DMS153 (cell line): ENCODE measurements at regions not wholly inside any gene's neighbourhood (a gene's known extent, or its start where the extent isn't known, plus 50 kb on each side); places are given as distances from the start of the nearest gene placed in this dataset.

Experiments
- DNase-seq: peaks from one replicate; lab custom pipeline; 2025; lab: John Stamatoyannopoulos, UW

DNA sequence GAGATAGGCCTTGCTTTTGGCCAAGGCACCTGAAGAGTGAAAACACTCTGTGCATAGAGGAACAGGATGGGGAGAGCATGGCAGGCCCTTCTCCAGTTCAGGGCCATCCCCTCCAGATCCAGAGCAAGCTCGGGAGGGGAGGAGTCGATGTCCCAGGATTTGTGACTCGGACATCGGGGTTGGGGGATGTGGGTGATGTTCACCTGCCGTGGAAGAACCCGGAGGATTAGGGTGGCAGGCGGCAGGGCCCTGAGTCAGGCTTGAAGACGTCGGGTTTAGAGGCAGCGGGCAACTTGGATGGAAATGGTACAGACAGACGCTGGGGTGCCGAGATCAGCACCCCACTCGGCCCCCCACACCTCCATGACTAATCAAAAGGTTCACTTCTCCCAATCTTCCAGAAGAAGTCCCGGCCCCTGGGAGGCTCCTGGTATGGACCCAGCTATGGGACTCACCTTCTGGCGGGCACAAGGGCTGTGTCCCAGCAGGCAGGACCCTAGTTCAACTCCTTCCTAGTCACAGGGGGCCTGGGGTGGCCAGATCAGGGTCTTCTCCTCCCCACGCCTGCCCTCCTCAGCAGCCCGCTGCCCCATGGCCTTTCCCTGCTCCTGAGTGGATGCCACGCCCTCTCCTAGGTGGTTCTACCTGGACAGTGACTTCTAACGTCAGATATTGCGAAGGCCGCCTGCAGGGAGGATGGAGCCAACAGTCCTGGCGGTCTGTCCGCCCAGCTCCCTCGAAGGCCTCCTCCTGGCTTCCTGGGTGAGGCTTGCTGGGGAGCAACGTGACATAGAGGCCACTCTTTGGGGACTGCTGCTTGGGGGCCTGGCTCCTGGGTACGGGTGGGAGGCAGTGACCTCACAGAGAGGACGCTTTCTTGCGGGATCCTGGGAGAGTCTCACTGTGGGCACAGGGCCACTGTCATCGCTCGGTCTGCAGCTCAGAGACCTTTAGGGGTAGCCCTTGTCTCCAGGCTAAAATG, 792.5 kb downstream of the BRD1 start:
- no peak for DNase-seq

DNA sequence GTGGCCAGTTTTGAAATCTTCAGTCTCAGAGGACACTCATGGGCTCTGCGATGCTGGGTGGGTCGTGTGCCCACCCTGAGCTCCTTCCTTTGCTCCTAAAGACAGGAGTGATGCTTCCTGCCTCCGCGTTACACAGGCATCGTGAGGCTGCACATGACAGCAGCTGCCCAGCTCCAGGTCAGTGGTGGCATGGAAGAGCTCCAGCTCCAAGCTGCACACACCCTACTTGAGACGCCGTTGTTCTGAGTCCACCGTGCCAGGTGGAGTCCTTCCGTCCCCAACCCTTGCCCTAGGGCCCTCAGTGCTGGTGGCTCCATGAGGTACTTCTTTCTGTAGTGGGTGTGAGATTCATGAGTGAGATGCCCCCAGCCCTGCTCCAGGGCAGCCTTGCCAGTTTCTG, 794.1 kb downstream of the BRD1 start:
- DNase-seq = no peak

DNA sequence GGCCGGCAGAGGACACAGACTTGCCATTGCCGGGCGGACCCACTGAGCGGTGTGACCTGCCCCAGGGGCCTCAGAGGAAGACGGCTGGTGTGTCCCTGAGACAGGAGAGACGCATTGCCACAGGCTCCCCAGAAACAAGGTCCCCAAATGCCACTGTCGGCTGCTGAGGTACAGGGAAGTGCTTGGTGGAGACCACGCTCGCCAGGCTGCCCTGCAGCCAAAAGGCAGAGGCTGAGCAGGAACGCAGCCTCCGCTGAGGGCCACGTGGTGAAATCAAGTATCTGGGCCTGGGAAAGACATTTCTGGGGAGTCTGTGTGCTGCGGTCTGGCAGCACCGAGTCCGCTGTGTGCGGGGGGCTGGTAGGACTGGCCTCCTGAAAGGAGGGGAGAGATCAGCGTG, 794.9 kb downstream of the BRD1 start:
- DNase-seq = no peak

DNA sequence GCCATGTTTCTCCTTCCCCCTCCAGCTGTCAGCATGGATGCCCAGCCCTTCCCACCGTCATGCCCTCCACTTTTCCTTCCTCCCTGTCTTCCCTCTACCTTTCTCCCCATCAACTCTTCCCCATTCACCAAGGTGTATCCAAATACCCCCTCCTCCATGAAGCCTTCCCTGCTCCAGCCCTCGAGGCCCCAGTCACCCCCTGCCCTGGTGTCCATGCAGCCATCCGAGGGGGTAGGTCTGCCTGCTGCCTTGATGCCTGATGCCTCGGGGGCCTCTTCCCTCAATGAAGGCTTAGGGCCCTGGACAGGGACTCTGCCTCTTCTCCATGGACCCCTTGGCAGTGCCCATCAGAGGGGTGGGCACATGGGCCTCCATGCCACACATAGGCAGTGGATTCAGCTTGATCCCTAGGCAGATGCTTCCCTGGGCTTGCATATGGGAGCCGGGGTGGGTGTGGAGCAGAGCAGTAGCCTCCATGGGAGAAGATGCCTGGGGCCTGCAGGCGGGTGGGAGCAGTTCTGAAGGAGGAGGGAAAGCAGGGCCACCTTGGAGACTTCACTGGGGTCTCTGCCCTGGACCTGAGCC, 795.8 kb downstream of the BRD1 start:
- DNase-seq = no peak

DNA sequence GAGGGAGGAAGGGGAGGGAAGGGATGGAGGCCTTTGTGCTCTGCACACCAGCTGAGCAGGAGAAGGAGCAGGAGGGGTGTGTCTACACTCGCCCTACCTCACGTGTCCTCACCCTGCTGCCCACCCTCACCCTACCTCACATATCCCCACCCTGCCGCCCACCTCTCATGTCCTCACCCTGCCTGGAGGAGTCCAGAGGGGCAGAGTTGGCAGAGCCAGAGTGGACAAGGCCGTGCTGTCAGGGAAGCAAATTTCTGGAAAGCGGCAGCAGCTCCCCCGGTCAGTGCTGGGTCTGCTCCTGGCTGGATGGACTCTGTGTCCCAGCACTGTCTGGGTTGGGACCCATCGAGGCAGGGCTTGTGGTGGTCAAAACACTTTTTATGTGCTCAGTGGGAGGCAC, 799.6 kb downstream of the BRD1 start:
- no peak for DNase-seq

DNA sequence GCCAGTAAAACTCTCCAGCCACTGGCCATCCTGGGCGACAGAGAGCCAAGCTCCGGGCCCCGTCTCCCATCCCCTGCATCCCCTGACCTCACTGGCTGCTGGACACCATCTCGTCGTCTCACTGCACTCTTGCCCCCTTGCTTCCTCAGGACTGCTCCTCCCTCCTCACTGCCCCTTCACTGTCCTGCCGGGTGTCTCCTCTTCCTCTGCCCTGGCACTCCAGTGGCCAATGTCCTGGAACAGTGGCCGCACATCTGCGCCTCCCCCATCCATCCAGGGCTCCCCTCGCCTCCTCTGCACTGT, 800.4 kb downstream of the BRD1 start:
- DNase-seq = no peak

DNA sequence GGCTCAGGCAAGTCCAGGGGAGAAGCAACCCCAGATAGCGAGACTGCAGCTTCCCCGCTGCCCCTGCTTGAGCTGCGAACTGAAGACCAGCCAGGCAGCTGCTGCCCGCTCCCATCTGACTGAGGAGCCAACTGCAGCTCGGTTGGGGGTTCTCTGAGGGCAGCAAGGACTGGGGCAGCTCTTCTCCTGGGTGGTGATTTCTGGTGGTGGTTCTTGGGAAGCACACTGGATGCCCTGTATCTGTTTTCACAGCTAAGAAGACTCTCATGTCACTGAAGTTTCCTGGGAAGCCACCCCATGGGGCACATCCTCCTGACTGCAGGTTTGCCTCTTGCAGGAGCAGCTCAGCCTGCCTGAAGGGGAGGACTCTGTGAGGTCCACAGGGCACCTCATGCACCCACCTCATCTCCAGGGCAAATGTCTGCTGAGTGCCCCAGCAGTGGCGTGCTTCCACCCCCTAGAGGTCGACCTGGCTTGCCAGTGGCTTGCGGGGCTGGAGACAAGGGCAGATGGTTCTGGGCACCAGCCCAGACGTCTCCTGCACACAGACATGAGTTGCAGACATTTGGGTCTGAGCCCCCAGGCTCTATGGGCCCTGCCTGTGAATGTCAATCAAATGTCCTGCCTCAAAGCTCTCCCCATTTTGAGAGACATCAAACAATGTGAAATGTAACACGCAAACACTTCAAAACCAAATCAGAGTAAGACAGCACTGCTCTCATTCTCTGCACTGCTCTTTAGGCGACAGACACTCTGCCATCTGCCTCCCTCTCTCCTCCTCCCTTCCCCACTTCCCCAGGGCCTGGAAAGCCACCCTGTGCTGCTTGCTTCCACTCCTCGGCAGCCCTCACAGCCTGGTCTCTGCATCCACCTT, 800.9 kb downstream of the BRD1 start:
- peak; percentile 46 for DNase-seq

DNA sequence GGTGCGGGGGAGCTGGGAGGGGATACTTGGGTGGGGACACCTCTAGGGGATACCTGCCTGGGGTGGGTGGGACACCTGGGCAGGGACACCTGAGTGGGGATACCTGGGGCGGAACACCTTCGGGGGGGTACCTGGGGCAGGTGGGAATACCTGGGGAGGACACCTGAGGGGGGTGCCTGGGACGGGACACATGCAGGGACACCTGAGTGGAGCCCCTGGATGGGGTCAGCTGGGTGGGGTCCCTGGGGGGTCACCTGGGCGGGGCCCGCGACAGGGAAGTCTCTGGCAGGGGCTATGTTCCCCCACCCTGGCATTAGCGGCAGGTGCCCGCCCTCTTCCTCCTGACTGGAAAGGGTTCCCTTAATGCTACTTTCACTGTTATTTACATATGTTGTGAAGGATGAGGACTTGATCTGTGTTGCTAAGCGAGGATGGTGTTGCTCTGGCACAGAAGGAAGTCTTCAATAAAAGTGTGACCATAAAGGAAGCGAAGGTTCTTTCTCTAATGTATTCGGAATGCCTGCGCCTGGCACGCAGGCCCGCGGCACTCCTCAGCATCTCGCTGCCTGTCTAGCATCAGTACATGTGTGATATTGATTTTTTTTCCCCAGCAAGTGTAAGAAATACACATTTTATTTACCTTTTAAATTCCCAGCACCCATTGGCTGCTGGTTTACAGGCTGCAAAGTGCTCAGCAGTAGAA, 801.7 kb downstream of the BRD1 start:
- DNase-seq = peak; percentile 82

DNA sequence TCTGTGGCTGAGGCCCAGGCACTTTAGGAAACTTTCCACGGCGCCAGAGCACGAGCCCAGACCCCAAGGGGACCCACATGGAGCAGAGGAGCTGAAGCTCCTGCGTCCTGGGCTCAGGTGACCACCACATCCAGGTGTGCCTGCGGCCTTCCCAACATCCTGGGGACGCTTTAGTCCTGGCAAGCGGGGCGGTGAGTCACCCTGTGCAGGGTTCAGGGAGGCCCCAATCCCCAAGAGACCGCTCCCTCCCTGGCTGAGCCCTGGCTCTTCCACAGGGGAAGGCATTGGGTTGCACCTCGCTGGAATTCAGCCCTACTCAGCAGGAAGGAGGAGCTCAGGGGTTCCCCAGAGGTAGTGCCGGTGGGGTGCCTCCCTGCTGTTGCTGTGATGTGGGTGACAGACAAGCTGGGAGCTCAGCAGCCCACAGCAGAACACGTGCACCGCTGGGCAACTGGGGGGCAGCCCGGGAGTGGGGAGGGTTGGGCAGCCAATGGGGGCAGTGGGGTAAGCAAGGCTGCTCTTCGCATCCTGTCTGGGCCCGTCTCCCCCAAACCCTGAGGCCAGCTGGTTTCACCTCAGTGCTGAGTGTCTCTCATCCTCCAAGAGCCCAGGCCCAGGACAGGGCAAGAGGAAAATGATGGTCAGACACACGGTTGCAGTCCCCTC, 802.8 kb downstream of the BRD1 start:
- DNase-seq = no peak

DNA sequence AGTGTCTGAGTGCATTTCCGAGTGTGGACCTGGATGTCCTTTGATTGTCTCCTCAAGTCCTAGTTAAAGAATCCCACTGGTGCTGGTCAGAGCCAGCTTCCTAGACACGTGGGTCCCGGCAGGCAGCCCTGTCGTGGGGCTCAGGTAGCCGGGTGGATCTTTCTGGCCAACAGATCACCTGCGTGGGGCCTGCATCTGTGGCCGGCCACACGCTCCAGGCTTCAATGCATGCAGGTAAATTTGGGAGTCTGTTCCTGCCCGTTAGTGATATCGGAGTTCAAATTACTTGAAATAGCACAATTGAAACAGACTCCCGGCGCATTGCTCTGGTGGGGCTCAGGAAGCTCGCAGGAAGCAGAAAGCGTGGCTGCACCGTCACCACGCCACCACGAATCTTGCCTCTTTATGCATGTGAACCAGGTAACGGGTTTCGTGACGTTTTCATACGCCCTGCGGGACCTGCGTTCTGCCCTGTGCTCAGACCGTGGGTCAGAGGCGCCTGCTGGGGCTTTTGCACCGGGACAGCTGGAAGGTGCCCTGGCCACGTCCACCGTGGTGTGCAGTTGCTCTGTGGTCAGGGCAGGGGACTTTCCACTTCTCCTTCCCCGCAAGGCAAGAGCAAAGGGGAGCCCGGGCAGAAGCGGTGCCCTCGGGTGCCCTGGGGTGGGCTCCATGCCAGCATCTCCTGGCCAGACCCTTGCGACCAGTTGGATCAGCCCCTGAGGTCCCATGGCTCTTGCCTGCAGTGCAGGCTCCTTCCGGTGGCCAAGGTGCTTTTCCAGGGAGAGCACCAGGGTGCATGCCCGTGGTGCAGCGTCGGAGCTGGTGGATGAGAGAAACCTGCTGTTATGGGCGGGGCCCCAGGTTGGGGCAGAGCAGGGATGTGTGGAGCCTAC, 803.5 kb downstream of the BRD1 start:
- no peak for DNase-seq

DNA sequence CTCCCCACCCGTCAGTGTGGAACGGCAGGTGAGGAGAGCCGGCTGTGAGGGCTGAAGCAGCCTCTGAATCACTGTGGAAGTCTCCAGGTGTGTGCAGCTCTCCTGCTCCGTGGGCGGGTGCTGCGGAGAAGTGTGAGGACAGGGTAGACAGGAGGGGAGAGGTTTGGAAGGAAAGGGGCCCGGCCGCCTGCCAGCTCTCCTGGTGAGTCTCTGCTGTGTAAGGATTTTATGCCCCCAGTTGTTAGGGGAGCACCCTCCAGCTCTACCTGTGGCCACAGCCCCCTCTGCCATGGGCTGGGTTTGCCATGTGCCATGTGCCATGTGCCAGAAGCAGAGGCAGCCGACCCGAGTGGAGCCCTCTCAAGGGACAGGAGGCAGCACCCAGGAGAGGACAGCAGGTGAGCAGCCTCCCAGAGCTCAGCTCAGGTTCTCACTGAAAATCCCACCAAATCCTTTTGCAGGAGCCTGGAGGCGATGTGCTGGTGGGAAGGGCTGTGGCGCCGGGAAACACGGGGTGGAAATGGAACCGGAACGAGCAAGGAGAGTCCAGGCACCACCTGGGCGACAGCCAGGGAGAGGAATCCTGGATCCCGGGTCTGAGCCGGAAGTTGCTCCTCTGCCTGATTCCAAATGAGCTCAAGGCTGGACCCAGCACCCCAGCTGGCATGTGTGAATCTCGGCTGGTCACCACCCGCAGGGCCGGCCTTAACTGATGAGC, 804.4 kb downstream of the BRD1 start:
- DNase-seq = no peak

DNA sequence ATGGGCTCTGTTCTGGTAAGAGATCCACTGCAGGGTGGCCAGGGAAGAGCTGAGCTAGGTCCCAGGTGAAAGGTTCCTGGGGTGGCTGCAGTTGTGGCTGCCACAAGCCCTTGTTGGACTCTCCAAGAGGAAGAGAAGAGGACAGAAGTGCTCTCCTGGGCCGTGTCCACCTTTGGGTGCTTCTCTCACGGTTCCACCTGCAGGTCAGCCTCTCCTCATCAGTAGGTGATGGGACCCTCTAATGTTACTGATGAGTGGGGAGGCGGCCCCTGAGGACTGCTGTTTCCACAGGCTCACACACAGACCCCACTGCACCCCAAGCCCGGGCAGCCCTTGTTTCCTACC, 804.9 kb downstream of the BRD1 start:
- no peak for DNase-seq

DNA sequence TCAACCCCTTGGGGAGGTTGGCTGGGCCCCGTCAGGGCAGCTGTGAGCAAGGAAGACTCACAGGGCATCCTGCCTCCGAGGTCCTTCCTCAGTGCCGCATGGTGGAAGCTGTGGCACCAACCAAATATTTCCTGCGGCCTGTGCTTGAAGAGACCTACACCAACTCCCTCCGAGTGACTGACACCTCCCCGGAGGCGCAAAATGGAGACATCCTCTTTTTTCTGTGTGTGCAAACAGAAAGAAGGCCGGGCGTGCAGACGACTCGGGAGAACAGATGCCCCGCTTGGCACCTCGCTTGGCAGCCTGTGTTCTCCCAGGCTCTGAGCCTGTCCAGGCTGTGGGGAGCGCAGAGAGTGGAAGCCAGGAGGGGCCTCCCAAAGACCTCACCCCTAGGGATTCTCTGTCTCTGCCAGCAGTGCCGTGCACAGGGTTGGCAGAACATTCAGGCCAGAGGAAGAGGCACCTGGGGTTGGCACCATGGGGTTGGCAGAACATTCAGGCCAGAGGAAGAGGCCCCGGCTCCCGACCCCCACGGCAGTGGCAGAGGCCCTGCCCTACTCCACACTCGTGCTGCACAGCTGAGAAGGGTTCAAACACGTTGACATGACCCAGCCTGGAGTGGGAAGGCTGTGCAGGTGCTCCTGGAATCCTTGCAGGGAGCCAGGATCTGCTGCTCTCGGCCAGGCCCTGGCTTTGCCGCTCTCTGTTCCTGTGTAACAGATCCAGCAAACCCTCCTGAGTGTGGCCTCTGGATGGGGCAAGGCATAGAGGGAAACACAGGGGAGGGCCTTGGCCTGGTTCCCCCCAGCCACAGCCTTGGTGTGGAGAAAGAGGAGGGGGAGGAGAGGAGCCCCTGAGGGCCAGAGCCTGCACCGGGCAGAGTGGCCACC, 805.5 kb downstream of the BRD1 start:
- no peak for DNase-seq

DNA sequence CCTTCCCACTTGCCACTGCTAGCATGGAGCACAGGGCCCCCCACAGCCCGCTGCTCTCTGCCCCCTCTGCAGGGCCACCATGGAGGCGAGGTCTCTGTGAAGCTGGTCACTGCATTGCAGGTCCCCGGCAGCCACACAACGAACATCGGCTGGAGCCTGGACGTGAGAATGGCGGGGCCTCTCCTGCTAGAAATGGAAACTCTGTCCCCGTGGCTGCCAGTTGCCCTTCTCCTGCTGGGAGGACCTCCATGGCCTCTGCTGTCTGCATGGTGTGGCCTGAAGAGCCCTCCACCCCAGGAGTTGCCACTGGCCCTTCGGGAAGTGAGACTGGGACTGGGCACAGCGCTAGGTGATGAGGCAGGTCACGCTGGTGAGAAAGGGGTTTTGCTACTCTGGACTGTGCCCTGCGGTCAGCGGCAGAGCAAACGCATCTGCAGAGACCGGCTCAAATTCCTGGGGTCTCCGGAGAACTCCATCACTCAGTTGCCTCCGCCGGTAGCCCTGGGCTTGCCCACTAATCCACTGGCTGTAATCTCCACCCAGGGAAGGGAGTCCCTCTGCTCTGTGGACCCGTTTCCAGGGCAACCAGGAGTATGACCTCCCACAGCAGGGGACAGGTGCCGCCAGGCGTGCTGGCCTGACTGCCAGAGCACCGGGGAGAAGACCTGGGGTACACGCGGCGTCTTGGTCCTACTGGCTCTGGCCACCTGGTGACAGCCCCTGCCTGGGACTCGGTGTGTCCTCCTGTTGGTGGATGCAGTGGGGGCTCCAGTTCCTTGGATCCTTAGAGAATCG, 806.3 kb downstream of the BRD1 start:
- no peak for DNase-seq

DNA sequence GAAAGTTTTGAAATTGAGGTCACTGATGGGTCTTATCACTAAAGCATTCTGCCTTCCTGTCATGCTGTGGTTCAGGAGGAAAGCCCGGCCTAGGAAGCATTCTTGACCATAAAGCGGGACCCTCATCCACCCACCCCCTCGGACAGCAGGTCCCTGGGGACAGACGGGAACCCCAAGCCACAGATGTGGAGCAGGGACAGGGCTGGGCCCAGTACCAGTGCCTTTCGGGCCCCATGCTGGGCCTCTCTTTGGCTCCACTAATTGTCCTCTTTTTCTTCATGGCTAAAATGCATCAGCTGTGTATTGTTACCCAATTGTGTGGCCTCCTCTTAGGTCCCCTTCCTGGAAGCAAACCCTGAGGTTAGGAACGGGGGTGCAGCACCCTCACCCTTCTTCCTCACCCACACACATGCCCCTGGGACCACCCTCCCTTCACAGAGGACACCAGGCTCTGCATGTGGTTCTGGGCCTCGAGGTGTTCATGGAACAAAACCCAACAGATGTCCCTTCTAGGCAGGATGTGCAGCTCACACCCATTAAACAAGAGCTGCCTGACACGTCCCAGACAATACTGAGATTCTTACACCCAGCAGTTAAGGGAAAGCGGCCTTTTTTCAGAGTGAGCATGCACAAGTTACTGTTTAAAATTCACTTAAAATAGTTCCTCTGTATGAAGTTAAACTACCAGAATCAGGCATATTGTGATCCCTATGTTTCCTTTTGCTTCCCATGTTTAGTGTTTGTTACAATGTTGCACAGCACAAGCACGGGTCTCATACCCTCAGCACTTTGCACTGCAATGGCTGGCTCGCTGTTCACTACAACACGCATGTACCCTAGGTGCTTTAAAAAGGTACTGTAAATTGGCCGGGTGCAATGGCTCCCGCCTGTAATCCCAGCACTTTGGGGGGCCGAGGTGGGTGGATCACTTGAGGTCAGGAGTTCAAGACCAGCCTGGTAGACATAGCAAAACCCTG, 807.6 kb downstream of the BRD1 start:
- no peak for DNase-seq

DNA sequence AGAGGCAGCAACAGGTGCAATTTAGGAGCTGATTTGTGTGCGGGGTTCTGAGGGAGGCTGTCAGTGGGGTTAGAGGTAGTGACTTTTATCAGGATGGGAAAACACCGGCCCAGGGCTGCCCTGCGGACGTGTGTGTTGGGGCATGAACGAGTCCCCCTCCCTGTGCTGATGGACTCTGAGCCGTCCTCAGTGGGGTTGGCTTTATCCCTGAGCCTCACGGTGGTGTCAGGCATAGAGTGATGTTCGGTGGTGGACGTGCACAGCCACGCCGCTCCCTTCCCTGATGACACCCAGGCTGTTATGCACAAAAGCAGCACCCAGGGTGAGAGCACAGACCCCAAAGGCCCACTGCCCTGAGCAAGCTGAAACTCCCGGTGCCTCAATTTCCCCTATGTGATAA, 809.1 kb downstream of the BRD1 start:
- DNase-seq = no peak
